DND-41 (cell line): ENCODE measurements at regions not wholly inside any gene's neighbourhood (a gene's known extent, or its start where the extent isn't known, plus 50 kb on each side); places are given as distances from the start of the nearest gene placed in this dataset.
"Not testable (repeated sequence)": the region's sequence is repeated elsewhere in the genome, so short reads cannot be mapped to it uniquely, and the experiment has no call there.

Experiments
- CTCF ChIP-seq: IDR thresholded peaks from 2 replicates; pipeline ENCODE4 v1.5.1; 2012; ENCODE audit warnings: borderline replicate concordance, low read length, moderate library complexity, mild to moderate bottlenecking; ENCODE audit not compliant: poor library complexity, severe bottlenecking; ENCODE audit errors: extremely low read depth
- EZH2 ChIP-seq: IDR thresholded peaks from 3 replicates; pipeline ENCODE4 v1.6.1; 2012; ENCODE audit warnings: borderline replicate concordance, low read depth, mild to moderate bottlenecking, moderate library complexity, low read length, inconsistent platforms; ENCODE audit not compliant: severe bottlenecking

- not testable (repeated sequence) for TF ChIP-seq CTCF, EZH2
Measured at GRCh38 chr16:33979613-33980012, 520.2 kb downstream of the TP53TG3F start.
